MCF 10A (cell line): ENCODE measurements at regions not wholly inside any gene's neighbourhood (a gene's known extent, or its start where the extent isn't known, plus 50 kb on each side); places are given as distances from the start of the nearest gene placed in this dataset.

Source experiments
- BruUV-seq: library from RNA; stranded (reverse); fragments of 400-500 nt; replicated peaks from 2 replicates; lab custom pipeline; 2021; lab: Mats Ljungman, UMichigan
- CTCF ChIA-PET: fragments of 300-600 bp; sonication (Branson Sonifier 250); formaldehyde crosslinking; extraction: SDS; loops from one replicate; lab custom pipeline; 2021; ENCODE audit warnings: antibody characterized with exemption, inconsistent platforms; lab: Yijun Ruan, JAX
- POLR2A ChIA-PET: fragments of 300-600, 350-650 bp; sonication (Branson Sonifier 250); formaldehyde crosslinking; extraction: SDS; loops from one replicate; lab custom pipeline; 2020; ENCODE audit warnings: antibody characterized with exemption, inconsistent platforms; lab: Yijun Ruan, JAX
- DNase-seq: peaks from one replicate; pipeline ENCODE4 v3.0.0-alpha.2; 2018; ENCODE audit not compliant: unreplicated experiment
- H3K27ac Mint-ChIP-seq: one replicate; pipeline ENCODE4 v1.8.0; 2022; ENCODE audit warnings: mild to moderate bottlenecking, low read depth, mixed read lengths; ENCODE audit not compliant: unreplicated experiment
- H3K27me3 Mint-ChIP-seq: one replicate; pipeline ENCODE4 v1.8.0; 2022; ENCODE audit warnings: mixed read lengths; ENCODE audit not compliant: insufficient read depth, unreplicated experiment
- H3K36me3 Mint-ChIP-seq: one replicate; pipeline ENCODE4 v1.8.0; 2022; ENCODE audit warnings: mild to moderate bottlenecking, moderate library complexity, mixed read lengths; ENCODE audit not compliant: insufficient read depth, unreplicated experiment
- H3K4me1 Mint-ChIP-seq: one replicate; pipeline ENCODE4 v1.8.0; 2022; ENCODE audit warnings: mixed read lengths; ENCODE audit not compliant: insufficient read depth, unreplicated experiment
- H3K4me3 Mint-ChIP-seq: one replicate; pipeline ENCODE4 v1.8.0; 2022; ENCODE audit warnings: mild to moderate bottlenecking, moderate library complexity, mixed read lengths; ENCODE audit not compliant: unreplicated experiment
- H3K9me3 Mint-ChIP-seq: one replicate; pipeline ENCODE4 v1.8.0; 2022; ENCODE audit warnings: mixed read lengths; ENCODE audit not compliant: unreplicated experiment
- CTCF ChIP-seq: fragments of 200-600 bp; IDR thresholded peaks from one replicate; pipeline ENCODE4 v1.8.0; 2022; ENCODE audit warnings: antibody characterized with exemption, mild to moderate bottlenecking; ENCODE audit not compliant: unreplicated experiment
- intact Hi-C: fragments of 100-400 bp; cut with micrococcal nuclease; formaldehyde crosslinking; loops from 2 replicates; pipeline ENCODE4 v1.14.1; 2022

GRCh38 chr6:138031850-138032249 is 75.4 kb downstream of the PERP start:
- no TSS peak for BruUV-seq
- no peak for TF ChIP-seq CTCF
- CTCF ChIA-PET, result interaction anchor here (0.7 to 13.4 kb wide), 7 partner anchors 13 to 327 kb away, joined by 3 to 208 read pairs (median 9); no protein-coding TSS in a partner anchor
- POLR2A ChIA-PET, result interaction anchor here (0.7 to 10.9 kb wide), 31 partner anchors 9 to 1344 kb away, joined by 3 to 717 read pairs (median 5); partner anchors contain the start of genes HEBP2, PERP and TNFAIP3
- peak; percentile 62 for DNase-seq
- intact Hi-C loops, result loop anchor here (1.0 to 2.0 kb wide), 2 partner anchors 56 to 75 kb away; partner anchors contain the start of gene PERP
- no peaks in the 10 kb centered on the region for H3K9me3 Mint-ChIP-seq
- H3K27ac Mint-ChIP-seq, result peak overlapping the region; percentile 91
- peaks cover 6% of the 10 kb centered on the region for H3K36me3 Mint-ChIP-seq
- H3K27me3 Mint-ChIP-seq, result no peaks in the 10 kb centered on the region
- peaks cover 62% of the 10 kb centered on the region for H3K4me1 Mint-ChIP-seq
- H3K4me3 Mint-ChIP-seq, result peak overlapping the region; percentile 55

GRCh38 chr6:138032571-138032970 is 74.6 kb downstream of the PERP start:
- no TSS peak for BruUV-seq
- TF ChIP-seq CTCF, result no peak
- POLR2A ChIA-PET, result interaction anchor here (0.7 to 10.9 kb wide), 23 partner anchors 9 to 660 kb away, joined by 3 to 717 read pairs (median 6); partner anchors contain the start of genes PERP and TNFAIP3
- Mint-ChIP-seq H3K36me3 (peaks cover 6% of the 10 kb centered on the region), H3K9me3 (no peaks in the 10 kb centered on the region), H3K4me3 (no peak overlapping the region), H3K27ac (peak overlapping the region; percentile 91), H3K27me3 (no peaks in the 10 kb centered on the region), H3K4me1 (peaks cover 62% of the 10 kb centered on the region)
- peak; percentile 71 for DNase-seq
- CTCF ChIA-PET, result interaction anchor here (1.0 to 13.4 kb wide), 5 partner anchors 26 to 76 kb away, joined by 4 to 208 read pairs (median 16); no protein-coding TSS in a partner anchor
- intact Hi-C loops, result loop anchor here (1.0 kb wide), 1 partner anchor 56 kb away; no protein-coding TSS in a partner anchor

GRCh38 chr6:138034229-138034628 is 73.0 kb downstream of the PERP start:
- no peaks in the 10 kb centered on the region for H3K9me3 Mint-ChIP-seq
- TF ChIP-seq CTCF, result no peak
- ChIA-PET POLR2A (interaction anchor here (0.6 to 10.9 kb wide), 10 partner anchors 29 to 500 kb away, joined by 3 to 717 read pairs (median 20); partner anchors contain the start of genes PERP and TNFAIP3), CTCF (interaction anchor here (0.7 to 13.4 kb wide), 5 partner anchors 22 to 74 kb away, joined by 3 to 208 read pairs (median 7); no protein-coding TSS in a partner anchor)
- BruUV-seq, result no TSS peak
- peaks cover 6% of the 10 kb centered on the region for H3K36me3 Mint-ChIP-seq
- H3K4me3 Mint-ChIP-seq, result no peak overlapping the region
- no peak for DNase-seq
- intact Hi-C loops, result no loop called here
- peaks cover 53% of the 10 kb centered on the region for H3K4me1 Mint-ChIP-seq
- H3K27me3 Mint-ChIP-seq, result no peaks in the 10 kb centered on the region
- H3K27ac Mint-ChIP-seq, result peak overlapping the region; percentile 91

- H3K27ac Mint-ChIP-seq, result peak overlapping the region; percentile 91
- ChIA-PET POLR2A (interaction anchor here (0.6 to 10.9 kb wide), 13 partner anchors 11 to 500 kb away, joined by 3 to 717 read pairs (median 6); partner anchors contain the start of genes PERP and TNFAIP3), CTCF (interaction anchor here (0.6 to 13.4 kb wide), 7 partner anchors 22 to 73 kb away, joined by 3 to 208 read pairs (median 7); no protein-coding TSS in a partner anchor)
- H3K9me3 Mint-ChIP-seq, result no peaks in the 10 kb centered on the region
- H3K4me1 Mint-ChIP-seq, result peaks cover 50% of the 10 kb centered on the region
- DNase-seq, result peak; percentile 97
- TF ChIP-seq CTCF, result no peak
- no TSS peak for BruUV-seq
- H3K27me3 Mint-ChIP-seq, result no peaks in the 10 kb centered on the region
- H3K4me3 Mint-ChIP-seq, result peak overlapping the region; percentile 52
- intact Hi-C loops, result no loop called here
- H3K36me3 Mint-ChIP-seq, result peaks cover 6% of the 10 kb centered on the region
These were observed 72.1 kb downstream of the PERP start for GRCh38 chr6:138035070-138035469.
